Upper lobe of right lung (tissue), 1 donor: ENCODE measurements at regions not wholly inside any gene's neighbourhood (a gene's known extent, or its start where the extent isn't known, plus 50 kb on each side); places are given as distances from the start of the nearest gene placed in this dataset.
A peak's percentile ranks its signal among the peaks of the same experiment; 100 is the strongest.

Experiments used
- ATAC-seq: fragments of 200-7000 bp; cut with Tn5 transposase; one replicate; pipeline ENCODE4 v1.9.1; 2020; ENCODE audit warnings: mild to moderate bottlenecking, moderate library complexity
- DNase-seq: peaks from one replicate; pipeline ENCODE4 v3.0.0-alpha.2; 2020
- H3K27ac ChIP-seq: fragments of 200-600 bp; one replicate; pipeline ENCODE4 v1.8.0; 2022
- H3K27me3 ChIP-seq: fragments of 200-600 bp; one replicate; pipeline ENCODE4 v1.8.0; 2022; ENCODE audit warnings: mild to moderate bottlenecking
- H3K36me3 ChIP-seq: fragments of 200-600 bp; one replicate; pipeline ENCODE4 v1.8.0; 2022
- H3K4me1 ChIP-seq: fragments of 200-600 bp; one replicate; pipeline ENCODE4 v1.8.0; 2022
- H3K4me3 ChIP-seq: fragments of 200-600 bp; one replicate; pipeline ENCODE4 v1.8.0; 2022; ENCODE audit warnings: mild to moderate bottlenecking
- H3K9me3 ChIP-seq: fragments of 200-600 bp; one replicate; pipeline ENCODE4 v1.8.0; 2022
- CTCF ChIP-seq: fragments of 200-600 bp; IDR thresholded peaks from one replicate; pipeline ENCODE4 v1.8.0; 2022; ENCODE audit warnings: antibody characterized with exemption
- intact Hi-C: fragments of 100-400 bp; cut with DNase I; formaldehyde crosslinking; loops from one replicate; pipeline ENCODE4 v1.11.0; 2022
- donor health status: DM: no; HTN: yes; CAD: no; lungs with severe emphysema.

- DNase-seq: peak; percentile 40
Measured at GRCh38 chr17:77496401-77496801, 355.6 kb downstream of the SEC14L1 start.

GRCh38 chr17:77496831-77497577 lies 356.2 kb downstream of the SEC14L1 start:
- ATAC-seq (no peak), DNase-seq (peak; percentile 51)
- intact Hi-C loops: no loop called here
- Histone ChIP-seq H3K27me3 (no peaks in the 10 kb centered on the region), H3K36me3 (peaks cover 43% of the 10 kb centered on the region), H3K27ac (no peak overlapping the region), H3K4me1 (peaks cover 15% of the 10 kb centered on the region), H3K4me3 (no peak overlapping the region), H3K9me3 (no peaks in the 10 kb centered on the region)
- no peak for TF ChIP-seq CTCF

More at GRCh38 chr17:77496401-77496801, 355.6 kb downstream of the SEC14L1 start:
- no peak for ATAC-seq
- H3K4me3 ChIP-seq: no peak overlapping the region
- peaks cover 15% of the 10 kb centered on the region for H3K4me1 ChIP-seq
- H3K27me3 ChIP-seq: no peaks in the 10 kb centered on the region
- intact Hi-C loops: no loop called here
- no peaks in the 10 kb centered on the region for H3K9me3 ChIP-seq
- H3K27ac ChIP-seq: no peak overlapping the region
- H3K36me3 ChIP-seq: peaks cover 47% of the 10 kb centered on the region
- no peak for TF ChIP-seq CTCF

- no peak for TF ChIP-seq CTCF
- Histone ChIP-seq H3K9me3 (no peaks in the 10 kb centered on the region), H3K27ac (no peak overlapping the region), H3K36me3 (peaks cover 38% of the 10 kb centered on the region), H3K4me3 (no peak overlapping the region), H3K27me3 (no peaks in the 10 kb centered on the region), H3K4me1 (peaks cover 15% of the 10 kb centered on the region)
- intact Hi-C loops: no loop called here
- DNase-seq (peak; percentile 51), ATAC-seq (no peak)
Measured at GRCh38 chr17:77497578-77497934, 356.8 kb downstream of the SEC14L1 start.

GRCh38 chr17:77498091-77498741 lies 357.4 kb downstream of the SEC14L1 start:
- ATAC-seq: no peak
- TF ChIP-seq CTCF: no peak
- Histone ChIP-seq H3K9me3 (no peaks in the 10 kb centered on the region), H3K4me3 (no peak overlapping the region), H3K27ac (no peak overlapping the region), H3K4me1 (peaks cover 13% of the 10 kb centered on the region), H3K36me3 (peaks cover 31% of the 10 kb centered on the region), H3K27me3 (no peaks in the 10 kb centered on the region)
- DNase-seq: peak; percentile 56
- intact Hi-C loops: no loop called here

- ATAC-seq: no peak
- intact Hi-C loops: no loop called here
- Histone ChIP-seq H3K36me3 (peaks cover 25% of the 10 kb centered on the region), H3K9me3 (no peaks in the 10 kb centered on the region), H3K4me1 (peaks cover 11% of the 10 kb centered on the region), H3K27ac (no peak overlapping the region), H3K27me3 (no peaks in the 10 kb centered on the region), H3K4me3 (no peak overlapping the region)
- peak; percentile 57 for DNase-seq
- TF ChIP-seq CTCF: no peak
Measured at GRCh38 chr17:77498791-77499698, 358.3 kb downstream of the SEC14L1 start.
